ENCODE measurements at regions not wholly inside any gene's neighbourhood (a gene's known extent, or its start where the extent isn't known, plus 50 kb on each side); places are given as distances from the start of the nearest gene placed in this dataset.

DNA sequence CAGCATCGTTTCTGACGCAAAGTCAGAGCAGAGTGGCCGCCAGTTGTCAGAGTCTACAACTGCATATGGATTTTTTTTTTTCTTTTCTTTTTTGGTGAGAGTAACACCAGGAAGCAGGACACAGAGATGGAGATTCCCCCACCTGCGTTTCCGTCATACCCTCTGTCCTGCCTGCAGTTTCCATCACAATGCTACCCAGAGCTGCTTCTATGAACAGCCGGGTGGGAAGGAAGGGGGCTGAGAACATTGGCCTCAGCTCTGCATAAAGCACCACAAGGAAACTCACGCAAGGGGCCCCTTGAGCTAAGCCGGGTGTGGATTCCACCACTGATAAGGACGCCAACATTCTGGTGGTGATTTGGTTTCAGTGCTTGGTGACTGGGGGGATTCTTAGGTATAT lies 183.5 kb upstream of the AFDN start:
- no peak for DNase-seq

DNA sequence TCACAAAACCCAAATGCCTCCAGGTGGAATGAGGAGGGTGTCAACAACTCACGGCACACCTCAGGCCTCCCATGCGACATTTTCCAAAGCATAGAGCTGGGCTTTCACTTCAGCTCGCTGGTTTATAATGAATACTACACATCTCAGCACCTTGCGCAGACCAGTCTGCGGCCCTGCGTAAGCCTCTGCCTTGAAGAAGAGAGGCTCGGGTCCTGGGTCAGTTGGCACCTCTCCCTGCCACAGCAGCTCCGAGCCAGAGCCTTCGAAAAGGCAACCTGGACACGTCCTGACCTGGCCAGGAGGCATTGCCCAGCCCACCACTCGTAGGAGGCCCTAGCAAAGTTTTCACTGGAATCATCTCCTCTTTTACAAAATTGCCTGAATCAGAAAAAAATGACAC lies 183.0 kb upstream of the AFDN start:
- DNase-seq, result no peak

DNA sequence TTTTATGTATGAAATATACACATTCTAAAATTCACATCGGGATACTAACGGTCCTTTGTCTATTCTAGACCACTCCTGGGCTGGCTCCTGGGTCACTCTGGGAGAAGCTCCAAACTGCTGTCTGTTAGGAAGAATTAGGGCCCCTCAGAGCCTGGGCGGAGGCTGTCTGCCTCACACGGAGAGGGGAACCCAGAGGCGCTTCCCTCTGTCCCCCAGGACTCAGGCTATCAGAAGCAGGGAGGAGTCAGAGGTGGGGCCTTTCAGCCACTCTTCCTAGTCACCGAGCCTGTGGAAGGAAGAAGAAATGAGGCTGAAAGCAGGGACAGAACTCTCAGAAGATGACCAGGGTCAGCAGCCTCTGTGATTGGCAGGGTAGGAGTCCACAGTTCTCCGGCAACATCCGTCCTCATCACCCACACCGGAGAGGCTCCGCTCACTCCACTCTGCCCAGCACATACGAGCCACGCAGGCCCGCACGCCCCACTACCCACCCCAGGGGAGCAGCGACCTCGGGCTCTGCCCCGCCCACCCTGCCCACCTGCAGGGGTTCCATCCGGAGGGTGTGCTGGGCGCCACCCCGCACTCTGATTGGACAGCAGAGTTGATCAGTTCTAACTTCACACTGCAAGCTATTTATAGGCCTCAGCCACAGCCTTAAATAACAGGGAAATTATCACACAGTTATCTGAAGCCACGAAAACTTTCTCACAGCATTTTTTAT lies 182.1 kb upstream of the AFDN start:
- no peak for DNase-seq

DNA sequence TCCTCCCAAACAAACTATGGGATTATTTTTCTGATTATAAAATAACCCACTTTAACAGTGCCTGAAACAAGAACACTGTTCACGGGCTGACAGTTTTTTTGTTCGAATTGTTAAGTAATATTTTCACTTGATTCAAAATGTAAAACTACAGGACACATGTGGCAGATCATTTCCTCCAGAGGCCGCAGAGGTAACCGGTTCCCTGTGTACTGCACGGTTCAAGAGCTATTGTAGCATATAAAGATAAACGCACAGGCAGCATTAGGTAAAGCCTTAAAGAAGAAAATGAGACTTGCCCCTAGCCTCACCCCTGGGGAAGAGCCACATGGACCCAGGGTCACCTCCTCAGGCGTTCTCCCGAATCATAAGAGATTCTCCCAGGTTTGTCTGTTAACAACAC lies 181.3 kb upstream of the AFDN start:
- no peak for DNase-seq

DNA sequence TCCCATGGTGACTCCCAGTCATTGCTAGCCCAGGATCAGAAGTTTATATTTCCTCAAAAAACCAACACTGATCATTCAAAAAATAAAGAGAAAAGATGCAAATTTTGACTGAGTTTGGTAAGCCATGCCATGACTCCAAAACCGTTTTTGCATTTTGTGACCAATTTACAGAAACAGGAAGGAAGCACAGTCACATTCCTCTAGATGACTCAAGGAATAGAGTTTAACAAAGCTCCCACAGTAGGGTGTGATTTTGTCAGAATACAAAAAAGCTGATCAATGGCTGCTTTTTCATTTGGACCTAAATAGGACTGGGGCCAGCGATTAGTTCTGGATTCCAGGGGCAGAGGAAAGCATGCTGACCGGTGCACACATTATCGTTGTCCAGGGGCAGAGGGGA lies 179.4 kb upstream of the AFDN start:
- no peak for DNase-seq

DNA sequence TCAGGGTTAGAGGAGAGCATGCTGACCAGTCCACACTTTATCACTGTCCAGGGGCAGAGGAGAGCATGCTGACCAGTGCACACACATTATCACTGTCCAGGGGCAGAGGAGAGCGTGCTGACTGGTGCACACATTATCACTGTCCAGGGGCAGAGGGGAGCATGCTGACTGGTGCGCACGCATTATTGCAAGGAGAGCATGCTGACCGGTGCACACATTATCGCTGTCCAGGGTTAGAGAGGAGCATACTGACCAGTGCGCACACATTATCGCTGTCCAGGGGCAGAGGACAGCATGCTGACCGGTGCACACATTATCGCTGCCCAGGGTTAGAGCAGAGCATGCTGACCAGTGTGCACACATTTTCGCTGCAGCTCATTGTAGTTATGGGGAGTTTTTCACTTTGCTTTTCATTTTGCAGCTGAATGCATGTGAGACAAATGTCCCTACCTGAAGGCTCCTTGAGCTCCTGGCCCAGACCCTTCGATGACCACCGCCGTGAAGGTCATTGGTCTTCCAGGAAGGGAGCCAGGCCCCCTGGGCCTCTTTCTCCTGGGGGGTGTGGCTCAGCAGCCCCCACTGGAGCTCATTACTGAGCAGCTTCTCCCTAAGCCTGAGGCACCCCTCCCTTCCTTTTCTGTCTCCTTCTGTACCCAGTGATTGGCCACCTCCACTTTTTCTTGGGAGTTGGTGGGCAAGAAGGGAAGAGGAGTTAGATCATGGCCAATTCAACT lies 178.8 kb upstream of the AFDN start:
- no peak for DNase-seq

DNA sequence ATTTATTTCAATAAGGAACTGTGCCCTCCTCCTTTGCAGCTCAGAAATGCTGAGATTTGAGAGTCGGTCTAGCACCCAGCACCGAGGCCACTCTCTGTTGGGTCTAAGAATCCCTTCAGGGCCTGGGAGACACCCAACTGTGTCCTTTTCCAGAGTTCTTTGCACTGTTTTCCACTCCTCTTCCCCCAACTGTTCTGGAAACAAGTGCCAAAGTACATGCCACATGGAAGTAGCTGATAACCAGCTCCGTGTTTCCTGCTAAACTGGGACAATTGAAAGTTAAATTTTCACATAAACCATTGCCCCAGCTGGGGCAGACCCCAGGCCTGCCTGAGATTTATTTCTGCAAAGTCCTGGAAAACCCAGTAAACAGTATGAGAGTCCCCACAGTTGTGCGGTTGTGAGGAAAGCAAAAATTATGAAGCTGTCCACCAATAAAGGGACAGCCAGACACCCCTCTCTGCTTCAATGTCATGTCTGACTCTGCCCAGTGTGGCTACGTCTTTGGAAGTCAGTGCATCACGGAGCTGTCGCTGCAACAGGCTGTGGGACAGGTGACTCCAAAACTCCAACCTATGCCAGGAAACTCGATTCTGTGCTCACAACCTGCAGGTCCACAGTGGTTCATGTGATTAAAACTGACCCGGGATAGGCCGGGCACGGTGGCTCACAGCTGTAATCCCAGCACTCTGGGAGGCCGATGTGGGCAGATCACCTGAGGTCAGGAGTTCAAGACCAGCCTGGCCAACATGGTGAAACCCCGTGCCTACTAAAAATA lies 178.0 kb upstream of the AFDN start:
- DNase-seq, result no peak

DNA sequence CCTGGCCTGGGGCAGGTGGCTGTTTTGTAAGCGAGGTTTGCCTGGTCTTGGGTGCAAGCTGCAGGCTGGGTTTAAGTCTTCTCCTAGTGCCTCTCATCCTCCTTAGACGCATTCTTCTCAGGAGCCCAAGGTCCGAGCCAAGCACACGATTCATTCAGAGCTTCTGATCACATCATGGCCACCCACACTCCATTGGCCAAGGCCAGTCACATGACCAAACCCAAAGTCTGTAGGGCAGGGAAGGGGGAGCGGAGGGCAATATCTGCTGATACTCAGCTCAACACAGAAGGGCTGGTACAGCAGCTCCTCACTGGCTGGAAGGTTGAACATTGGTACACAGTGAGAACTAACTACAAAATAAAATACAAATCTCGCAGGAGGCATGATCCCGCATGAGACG lies 177.2 kb upstream of the AFDN start:
- DNase-seq, result no peak

DNA sequence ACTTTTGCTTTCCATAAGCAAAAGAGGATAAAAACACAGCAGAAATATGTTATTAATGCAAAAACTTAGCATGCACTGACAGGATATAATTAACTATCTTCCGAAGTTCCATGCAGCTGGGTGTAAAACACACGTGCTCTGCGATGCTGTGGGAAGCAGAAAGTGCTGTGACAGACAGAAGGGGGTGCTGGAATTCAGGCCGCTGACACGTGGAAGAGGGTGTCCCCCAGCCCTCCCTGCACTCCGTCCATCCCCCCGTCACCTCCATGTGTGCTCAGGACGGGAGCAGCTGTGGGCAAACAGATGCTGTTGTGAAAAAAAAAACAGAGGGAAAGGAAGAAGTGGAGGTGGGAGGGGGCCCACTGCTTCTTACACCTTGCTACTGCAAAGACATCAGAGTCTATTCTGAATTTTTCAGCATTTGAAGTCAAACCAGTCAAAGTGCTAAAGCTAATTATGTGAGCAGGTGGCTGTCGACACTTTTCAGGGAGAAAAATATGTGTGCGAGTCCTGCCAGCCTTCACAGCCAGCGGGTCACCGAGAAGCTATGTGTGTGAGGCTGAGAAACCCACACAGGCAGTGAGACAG lies 175.9 kb upstream of the AFDN start:
- DNase-seq, result no peak

DNA sequence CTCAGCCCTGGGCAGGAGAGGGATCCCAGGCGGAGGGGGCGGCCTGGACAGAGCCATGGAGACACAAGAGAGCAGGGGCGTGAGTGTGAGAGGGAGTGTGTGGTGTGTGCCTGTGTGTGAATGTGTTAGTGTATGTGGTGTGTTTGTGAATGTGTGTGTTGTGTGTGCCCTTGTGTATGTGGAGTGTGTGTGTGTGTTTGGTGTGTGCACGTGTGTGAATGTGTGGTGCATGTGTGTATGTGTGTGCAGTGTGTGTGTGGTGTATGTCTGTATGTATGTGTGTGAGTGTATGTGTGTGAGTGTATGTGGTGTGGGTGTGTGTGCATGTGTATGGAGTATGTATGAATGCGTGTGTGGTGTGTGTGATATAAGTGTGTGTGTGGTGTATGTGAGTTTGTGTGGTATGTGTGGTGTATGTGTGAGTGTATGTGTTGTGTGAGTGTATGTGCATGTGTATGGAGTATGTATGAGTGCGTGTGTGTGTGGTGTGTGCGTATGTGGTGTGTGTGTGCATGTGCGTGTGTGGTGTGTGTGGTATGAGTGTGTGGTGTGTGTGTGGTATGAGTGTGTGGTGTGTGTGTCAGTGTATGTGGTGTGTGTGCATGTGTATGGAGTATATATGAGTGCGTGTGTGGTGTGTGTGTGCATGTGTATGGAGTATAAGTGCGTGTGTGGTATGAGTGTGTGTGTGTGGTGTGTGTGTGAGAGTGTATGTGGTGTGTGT lies 175.2 kb upstream of the AFDN start:
- DNase-seq, result no peak

DNA sequence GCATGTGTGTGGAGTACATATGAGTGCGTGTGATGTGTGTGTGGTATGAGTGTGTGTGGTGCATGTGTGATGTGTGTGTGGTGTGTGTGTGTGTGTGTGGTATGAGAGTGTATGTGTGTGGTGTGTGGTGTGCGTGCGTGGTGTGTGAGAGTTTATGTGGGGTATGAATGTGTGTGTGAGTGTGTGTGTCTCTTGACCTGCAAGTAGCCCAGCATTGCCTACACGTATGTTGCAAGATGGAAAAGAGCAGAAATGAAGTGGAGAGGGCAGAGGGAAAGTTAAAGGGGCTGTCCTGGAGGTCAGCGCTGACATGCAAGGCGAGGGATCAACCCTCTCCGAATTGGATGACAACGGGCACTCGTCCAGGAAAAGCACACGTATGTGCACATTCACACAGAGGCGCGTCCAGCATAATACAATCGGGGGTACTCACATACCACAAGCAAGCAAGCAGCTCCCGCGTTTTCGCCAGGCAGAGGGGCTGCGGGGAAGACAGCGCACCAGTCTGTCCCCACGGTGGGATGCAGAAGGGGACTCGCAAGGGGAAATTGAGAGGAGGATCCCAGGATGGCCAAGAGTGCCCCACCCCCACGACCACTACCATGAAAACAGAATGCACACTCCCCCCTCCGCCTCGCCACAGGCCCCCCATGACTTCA lies 174.5 kb upstream of the AFDN start:
- no peak for DNase-seq

DNA sequence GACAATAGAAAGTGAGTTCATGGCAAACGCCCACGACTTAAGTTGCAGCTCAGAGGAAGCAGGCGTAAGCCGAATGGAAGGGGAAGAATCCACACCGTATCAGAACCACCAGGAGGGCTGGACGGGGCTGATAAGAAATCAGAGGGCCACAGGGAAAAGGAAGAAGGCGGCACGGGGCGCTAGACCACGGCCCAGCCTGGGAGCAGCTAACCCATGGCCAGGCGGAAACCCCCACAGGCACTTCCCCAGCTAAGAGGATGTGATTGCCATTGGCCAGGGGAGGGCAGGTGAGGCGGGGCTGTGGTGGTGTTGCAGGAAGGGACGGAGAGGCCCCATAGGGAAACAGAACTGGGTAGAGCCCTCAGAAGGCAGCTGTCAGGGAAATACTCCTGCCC lies 174.0 kb upstream of the AFDN start:
- no peak for DNase-seq

DNA sequence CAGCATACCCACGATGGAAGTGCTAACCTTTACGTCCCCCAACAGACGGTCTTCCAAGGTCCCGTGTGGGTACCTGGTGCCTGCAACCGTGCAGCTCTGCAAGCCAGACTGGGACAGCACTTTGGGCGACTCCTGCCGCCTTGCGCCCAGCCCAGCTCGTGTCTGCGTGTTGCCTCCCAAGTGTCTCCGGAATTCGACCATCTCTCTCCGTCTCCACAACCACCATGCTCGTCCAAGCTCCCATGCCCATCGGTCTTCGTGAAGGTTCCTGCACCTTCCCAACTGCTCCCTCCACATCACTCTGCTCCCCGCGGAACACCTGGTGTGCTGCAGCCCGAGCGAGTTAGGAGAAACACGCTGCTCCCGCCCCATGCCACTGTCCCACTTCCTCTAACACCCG lies 173.2 kb upstream of the AFDN start:
- DNase-seq, result no peak

DNA sequence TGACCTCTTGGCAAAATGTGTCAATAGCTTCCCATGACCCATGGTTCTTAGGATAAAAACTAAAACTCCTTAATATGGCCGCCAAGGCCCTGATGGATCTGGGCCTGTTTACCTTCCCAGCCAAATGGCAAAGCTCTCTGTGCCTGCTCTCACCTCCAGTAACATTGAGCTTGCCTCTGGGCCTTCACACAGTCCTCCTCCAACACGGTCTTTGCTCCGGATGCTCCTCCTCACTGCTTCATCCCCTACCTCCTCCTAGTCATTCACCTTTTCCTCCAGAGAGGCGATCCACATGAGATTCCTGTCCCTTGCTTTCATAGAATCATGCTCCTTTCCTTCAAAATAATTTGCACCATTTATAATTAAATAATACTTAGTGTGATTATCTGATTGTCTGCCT lies 172.3 kb upstream of the AFDN start:
- no peak for DNase-seq

DNA sequence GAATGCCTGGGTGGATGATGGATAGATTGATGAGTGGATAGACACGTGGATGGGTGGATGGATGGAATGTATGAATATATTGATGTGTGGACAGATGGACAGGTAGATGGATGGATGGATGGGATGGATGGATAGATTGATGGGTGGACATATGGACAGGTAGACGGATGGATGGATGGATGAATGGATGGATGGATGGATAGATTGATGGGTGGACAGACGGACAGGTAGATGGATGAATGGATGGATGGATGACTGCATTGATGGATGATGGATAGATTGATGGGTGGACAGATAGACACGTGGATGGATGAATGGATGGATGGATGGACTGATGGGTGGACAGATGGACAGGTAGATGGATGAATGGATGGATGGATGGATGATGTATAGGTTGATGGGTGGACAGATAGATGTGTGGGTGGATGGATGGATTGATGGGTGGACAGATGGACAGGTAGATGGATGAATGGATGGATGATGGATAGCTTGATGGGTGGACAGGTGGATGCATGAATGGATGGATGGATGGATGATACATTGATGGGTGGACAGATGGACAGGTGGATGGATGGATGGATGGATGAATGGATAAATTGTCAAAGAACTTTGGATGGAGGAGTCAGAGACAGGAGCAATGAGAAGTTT lies 171.4 kb upstream of the AFDN start:
- DNase-seq, result no peak

DNA sequence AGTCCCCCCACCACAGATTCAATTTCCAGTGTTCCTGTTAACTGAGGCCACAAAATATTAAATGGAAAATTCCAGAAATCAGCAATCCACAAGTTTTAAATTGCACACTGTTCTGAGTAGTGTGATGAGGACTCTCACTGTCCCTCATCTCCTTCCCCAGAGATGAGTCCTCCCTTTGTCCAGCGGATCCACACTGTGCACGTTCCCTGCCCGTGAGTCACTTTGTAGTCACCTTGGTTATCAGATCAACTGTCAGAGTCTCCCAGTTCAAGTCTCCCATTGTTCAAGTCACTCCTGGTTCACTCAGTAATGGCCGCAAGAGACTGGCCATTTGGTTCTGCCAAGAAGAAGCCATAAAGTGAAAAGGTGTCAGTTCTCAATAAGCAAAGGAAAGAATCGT lies 168.6 kb upstream of the AFDN start:
- DNase-seq, result no peak

DNA sequence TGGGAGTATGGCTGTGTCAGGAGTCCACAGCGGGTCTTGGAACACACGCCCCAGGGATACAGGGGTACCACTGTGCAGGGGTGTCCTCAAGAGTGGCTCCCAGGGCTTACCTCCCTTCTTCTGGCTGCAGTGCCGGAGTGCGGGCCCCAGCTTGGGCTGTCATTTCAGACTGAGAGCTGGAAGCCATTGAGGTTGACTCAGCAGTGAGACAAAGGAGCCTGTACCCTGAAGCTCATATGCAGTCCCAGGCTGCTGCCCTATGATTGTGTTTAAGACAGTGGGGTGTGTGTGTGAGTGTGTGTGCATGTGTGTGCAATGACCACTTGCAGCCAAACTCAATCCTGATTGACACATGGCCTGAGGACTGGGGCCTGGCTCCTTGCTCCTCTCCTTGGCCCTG lies 167.7 kb upstream of the AFDN start:
- no peak for DNase-seq

DNA sequence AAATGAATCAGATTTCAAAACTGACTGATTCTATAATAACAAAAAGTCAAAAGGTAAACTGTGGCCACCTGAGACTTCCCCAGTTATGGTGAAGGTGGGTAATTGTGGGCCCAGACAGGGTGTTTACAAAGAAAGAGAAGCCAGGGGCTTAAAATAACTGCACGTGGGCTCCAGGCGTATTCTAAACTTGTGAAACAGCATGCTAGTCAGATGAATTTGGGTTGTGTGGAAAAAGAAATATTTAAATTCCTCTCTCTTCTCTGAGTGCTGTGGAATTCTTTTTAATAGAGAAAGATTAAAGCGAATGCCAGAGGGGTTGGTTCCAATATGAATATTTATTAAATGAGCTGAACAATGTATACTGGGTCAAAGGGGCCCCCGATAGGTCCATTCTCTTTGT lies 166.3 kb upstream of the AFDN start:
- DNase-seq, result no peak

DNA sequence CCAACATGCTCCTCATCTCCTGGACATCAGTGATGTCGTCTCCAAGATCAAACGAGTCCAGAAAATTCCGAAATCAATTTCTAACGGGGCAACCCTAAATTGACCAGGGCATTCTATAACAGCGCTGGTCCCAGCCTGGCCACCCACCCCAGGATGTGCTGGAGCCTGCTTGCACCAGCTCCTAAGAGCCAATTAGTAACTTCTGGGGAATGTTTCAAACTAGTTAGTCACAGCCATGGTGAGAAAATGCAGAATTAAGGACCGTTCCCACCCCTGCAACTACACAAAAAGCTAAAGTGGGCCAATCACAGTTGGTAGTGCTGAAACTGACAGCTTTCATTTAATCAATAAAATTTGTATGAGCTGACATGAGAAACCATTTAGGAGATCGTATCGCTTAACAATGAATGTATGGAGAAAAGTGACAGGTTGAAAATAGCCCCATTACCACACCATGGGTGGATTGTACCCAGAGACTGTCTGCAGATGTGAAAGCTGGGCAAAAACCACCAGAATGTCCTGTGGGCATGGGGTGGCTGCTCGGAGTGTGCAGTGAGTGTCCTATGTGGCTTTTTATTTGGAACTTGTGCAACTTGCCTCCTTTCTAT lies 165.7 kb upstream of the AFDN start:
- DNase-seq, result no peak

DNA sequence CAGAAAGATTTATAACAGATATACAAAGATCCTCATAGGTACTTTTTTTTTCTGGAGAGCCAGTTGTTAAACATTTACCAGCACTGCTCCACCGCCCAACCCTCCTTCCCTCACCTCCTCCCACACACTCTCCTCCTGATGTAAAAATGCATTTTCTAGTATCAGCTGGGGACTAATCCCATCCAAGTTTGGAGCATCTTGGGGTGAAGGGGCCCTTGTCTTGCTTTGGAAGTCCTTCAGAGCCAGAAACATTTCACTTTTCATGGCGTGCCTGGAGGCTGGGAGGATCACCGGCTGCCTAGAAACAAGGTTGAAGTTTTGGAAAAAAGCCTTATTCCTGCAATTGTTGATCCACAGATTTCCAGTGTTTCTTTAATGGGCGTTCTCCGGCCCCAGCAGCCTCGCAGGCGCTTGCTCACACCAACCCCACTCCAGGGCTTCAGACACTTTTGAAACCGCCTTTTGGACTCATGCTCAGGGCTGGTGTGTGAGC lies 165.1 kb upstream of the AFDN start:
- no peak for DNase-seq
